GM21447 (cell line): ENCODE measurements at regions not wholly inside any gene's neighbourhood (a gene's known extent, or its start where the extent isn't known, plus 50 kb on each side); places are given as distances from the start of the nearest gene placed in this dataset.
"Not testable (repeated sequence)": the region's sequence is repeated elsewhere in the genome, so short reads cannot be mapped to it uniquely, and the experiment has no call there.

Experiments
- ATAC-seq: cut with Tn5 transposase; IDR thresholded peaks from one replicate; pipeline ENCODE4 v1.9.1; 2021; ENCODE audit not compliant: unreplicated experiment

DNA sequence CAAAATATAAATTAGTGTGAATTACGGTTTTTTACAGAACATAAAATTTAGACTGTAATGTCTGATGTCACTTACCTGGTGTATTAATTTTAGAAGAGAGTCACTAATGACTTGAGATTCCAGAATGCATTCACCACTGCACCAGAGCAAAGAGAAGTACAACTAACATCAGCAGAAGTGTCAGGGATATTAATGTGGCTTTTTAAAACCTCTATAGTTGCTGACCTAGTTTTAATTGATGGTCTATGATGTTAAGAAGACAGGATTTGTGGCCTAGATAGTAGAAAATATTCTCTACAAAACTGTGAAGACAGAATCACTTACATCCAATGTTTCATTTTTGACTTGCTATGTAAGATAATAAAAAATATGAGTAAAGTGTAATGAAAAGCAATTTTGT lies 1181.6 kb downstream of the RAPGEF2 start:
- ATAC-seq: no peak

DNA sequence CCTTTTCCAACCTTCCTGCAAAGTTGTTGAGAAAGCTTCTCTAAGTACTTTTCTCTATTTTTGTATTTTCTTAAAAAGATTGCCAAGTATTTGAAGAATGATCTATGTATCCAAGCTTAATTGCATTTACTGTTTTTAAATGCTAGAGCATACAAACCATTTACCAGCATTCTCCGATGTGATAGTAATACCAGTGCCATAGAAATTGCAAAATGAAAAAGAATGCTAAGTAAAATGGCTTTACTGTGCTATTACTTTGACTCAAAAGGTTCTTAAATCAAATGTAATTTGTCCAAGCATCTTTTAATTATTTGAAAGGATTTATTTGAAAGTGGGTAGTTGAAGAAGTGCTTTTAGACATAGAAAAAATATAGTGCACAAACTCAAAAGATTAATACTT lies 1183.2 kb downstream of the RAPGEF2 start:
- no peak for ATAC-seq

DNA sequence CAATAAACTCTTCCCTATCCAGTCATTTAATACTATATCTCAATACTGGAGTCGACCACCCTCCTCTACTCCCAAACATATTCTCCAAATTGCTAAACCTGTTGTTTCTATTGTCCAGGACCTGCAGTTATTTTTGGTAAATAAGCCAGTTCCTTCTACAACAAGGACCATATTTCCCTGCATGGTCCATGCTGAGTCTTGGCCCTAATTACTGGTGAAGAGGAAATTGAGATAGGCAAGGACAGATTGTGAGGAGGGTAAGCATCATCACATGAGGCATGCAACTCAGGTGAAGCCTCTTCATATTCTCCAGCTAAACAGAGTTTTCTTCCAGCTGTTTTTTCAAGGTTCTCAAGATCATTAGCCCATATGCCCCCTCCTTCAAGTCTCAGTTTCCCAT lies 1193.6 kb downstream of the RAPGEF2 start:
- no peak for ATAC-seq

DNA sequence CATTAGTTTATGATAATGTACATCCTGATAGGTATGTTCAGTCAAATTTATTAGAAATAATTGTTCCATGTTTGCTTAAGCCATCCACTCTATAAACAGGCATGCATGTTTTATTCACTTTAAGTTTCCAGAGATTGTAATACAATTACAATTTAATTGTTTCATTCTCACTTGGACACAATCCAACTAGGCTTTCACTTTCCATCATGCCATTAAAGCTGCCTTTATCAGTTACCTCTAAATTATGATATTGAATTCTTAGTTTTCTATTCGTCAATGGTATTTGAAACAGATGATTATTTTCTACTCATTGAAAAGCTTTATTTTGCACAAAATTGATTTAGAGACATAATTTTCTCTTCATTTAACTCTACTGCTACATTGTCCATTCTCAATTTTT lies 1196.3 kb downstream of the RAPGEF2 start:
- ATAC-seq: no peak

DNA sequence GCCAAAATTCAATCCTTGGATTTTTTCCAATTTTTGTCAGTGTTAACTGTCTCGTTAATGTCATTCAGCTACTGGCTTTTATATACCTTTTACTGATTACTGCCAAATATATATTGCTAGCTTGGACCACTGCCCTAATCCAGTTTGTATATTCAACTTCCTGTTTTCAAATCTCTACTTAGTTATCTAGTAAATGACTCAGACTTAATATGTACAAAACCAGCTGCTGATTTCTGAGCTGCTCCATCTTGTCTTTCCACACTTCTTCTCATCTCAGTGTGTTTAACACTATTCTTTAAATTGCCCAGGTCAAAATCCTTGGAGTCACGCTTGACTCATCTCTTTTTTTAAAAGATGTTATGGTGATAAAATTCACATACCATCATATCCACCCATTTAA lies 1196.7 kb downstream of the RAPGEF2 start:
- ATAC-seq: no peak

DNA sequence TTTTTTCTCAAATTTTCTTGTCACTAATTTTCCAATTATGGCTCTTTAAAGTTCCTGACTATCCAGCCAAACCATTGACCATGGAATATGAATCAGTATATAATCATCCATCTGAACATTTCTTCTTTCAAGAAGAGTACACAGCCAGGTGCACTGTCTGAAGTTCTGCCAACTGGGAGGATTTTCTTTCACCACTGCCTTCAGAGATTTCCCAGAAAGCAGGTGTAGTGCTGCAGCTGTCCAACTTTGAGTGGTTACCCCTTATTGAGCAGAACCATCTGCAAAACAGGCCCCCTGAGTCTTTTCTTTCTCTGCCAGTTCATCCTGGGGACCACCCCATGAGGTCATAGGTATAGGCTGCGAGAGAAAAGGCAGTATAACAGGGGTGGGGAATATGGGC lies 1213.2 kb downstream of the RAPGEF2 start:
- no peak for ATAC-seq

DNA sequence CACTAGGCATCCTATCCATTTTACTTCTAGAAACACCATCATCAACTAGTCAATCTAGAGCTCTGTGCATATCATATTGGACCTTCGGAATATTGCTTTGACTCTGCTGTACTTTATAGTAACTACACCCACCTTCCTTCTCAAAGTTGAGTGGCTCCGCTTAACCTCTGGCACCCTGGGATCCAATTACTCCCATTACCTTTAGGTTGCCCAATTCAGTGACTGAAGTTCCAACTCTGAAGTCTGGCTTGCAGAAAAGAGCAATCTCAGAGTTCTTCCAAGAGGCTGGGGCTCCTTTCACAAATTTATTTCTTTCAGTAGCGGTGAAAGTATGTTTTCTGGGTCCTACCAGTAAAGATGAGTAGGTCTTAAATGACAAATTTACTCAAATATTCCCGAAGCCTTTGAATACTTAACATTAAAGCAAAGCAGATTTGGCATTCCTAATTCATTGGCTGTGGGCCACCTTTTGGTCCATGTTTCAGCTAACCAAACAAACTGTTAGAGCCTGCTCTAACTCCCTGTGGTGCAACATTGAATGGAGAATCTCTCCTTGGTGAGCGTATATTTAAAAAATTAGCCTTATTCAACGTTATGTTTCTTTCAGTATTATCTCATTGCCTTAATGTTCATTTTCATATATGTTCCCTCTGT lies 1215.8 kb downstream of the RAPGEF2 start:
- no peak for ATAC-seq

DNA sequence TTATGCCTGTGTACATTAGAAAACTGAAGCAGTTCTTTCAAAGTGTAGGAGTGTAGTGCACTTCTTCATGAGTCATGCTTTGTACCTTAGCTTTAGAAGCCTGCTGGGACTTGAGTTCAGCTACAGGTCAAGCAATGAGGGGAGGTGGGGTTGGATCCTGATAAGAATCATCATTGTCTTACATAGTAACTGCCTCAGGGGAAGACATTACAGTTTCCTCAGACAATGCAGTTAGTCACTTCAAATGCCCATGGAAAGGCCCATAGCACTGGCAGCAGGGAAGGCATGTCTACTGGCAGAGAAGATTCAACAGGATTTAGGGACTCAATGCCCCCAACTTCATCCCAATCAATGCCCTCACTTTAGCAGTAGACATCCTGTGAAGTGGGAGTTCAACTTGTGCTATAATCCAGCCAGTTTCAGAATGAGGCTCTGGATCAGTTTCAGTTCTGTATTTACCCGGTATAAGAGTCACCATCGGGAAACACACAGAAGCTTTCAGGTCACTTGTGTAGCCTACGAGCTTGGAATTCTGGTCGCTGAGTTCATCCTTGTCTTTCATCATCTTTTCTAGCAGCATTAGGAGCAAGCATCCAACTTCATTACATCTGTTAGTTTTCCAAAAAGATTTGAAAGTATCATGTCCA lies 1216.5 kb downstream of the RAPGEF2 start:
- ATAC-seq: no peak

DNA sequence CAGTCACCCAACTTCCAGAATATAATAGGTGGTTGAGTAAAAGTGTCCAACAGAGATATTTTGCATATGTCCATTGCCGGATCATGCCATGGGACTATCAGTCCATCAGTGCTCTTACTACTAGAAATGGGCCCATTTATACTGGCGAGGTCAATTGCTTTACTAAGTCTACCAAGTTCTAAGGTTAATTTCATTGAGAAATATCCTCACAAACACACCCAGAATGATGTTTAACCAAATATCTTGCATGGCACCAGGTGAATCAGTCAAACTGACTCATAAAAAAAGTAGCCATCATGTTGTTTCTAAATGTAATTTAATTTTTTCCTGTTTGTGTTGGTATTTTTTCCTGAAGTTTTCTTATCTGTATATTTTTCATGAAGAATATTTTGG lies 1217.0 kb downstream of the RAPGEF2 start:
- no peak for ATAC-seq

DNA sequence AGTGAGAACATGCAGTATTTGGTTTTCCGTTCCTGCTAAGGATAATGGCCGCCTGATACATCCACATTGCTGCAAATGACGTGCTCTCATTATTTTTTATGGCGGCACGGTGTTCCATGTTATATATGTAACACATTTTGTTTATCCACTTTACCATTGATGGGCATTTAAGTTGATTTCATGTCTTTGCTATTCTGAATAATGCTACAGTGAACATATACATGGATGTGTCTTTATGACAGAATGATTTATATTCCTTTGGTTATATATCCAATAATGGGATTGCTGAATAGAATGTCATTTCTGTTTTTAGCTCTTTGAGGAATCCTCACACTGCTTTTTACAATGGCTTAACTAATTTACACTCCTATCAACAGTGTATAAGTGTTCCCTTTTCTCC lies 1223.2 kb downstream of the RAPGEF2 start:
- no peak for ATAC-seq

DNA sequence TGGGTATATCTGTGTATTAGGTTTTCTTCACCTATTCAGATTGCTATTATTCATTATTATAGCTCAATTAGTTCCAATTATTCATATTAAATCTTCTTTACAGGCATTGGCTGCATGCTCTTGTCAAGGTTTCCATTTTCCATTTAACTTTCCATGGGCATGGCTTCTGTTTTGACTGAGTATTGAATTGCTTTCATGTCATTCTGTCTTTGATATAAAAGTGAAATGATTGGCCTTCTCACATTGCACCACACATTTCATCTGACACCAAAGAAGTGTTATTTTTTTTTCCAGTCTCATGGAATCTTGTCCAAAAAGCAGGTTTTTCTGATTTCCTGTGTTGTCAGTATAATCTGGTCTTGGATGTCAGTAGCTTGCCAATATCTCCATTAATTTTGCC lies 1244.3 kb downstream of the RAPGEF2 start:
- no peak for ATAC-seq

DNA sequence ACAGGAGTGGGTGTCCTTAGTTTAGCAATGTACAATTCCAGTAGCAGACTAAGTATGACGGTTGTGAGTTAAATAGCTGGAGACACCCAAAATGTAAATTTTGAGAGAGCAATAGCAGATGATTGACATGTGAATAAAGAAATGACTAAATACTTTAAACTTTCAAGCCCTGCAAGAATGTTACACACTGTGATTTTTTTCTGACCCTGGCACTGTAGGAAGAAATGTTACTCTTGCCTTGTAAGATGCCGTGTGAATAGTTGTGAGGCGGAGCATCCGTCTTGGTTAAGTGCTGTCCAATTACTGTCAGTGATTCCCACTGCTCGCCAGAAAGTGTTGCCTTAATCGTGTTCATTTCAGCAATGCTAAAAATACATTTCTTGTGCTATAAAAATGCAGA lies 1248.1 kb downstream of the RAPGEF2 start:
- no peak for ATAC-seq

DNA sequence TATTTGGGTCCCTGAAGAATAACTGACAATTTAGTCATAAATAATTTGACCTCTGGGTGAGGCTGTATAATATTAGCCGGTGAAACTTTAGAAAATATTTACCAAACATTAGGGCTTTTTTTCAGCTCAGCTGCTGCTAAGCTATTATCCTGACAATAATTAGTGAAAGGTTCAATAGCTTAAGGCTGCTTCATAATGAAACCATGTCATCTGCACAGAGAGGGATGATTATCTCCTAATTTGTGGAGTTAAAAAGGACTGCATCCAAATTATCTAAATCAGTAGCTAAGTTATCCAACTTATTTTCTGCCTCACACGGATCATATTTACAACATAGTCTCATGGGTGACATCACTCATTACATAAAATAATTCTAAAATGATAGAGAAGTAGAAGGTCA lies 1249.8 kb downstream of the RAPGEF2 start:
- ATAC-seq: no peak

DNA sequence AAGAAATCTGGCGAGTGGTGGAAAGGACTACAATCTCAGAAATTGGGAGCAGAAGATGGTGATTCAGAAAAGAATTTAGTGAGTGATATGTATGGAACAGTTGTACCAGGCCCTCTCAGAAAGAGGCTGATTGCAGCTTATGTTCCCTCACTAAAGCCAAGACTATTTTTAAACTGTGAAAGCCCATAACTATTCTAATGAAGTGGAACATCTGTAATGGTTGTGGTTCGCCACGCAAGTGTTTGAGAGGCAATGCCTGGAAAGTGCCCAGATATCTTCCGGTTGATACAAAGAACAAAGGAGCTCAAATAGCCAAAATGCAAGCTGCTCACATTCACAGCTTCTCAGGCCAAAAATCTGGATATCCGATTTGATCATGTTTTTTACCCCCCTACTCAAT lies 1250.7 kb downstream of the RAPGEF2 start:
- ATAC-seq: no peak

DNA sequence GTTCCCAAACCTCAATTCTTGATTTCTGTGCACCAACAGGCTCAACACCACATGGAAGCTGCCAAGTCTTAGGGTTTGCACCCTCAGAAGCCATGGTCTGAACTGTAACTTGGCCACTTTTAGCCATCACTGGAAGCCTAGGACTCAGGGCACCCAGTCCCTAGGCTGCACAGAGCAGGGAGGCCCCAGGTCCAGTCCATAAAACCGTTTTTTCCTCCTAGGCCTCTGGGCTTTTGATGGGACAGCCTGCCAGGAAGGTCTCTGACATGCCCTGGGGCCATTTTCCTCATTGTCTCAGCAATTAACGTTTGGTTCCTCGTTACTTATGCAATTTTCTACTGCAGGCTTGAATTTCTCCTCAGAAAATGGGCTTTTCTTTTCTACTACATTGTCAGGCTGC lies 1259.6 kb downstream of the RAPGEF2 start:
- no peak for ATAC-seq

DNA sequence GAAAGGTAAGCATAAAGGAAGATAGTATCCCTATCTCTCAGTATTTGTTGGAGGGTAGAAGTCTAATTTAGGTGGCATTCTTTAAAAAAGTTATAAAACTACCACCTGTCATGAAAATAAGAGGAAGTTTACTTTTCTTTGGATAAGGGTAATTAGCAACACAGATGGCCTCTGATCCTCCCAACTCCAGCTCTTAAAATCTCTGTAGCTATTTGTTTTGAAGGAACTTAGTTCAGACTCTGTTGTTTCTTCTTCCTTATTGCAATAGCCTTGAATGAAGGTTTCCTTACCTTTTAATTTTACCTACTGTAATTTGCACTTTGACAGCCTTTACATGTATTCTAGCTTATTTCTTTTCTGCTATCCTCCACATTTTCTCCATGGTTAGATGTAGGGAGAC lies 1261.3 kb downstream of the RAPGEF2 start:
- no peak for ATAC-seq

DNA sequence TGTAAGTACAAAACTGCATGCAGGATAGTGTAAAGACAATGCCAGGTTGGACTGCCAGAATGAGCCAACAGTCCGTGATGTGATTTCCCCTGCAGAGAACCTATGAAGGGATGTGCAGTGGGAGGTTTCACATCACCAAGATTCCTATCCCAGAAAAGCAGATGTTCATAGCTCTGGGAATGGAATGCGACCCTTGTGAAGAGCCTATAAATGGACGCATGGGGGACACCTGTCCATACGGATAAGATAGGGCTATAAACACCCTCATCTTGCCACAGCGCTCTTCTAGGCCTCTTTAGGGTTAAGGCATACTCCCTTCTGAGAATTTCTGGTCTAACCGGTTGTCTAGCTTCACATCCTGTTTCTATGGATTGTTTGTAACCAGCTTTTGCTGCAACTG lies 1261.8 kb downstream of the RAPGEF2 start:
- not testable (repeated sequence) for ATAC-seq

DNA sequence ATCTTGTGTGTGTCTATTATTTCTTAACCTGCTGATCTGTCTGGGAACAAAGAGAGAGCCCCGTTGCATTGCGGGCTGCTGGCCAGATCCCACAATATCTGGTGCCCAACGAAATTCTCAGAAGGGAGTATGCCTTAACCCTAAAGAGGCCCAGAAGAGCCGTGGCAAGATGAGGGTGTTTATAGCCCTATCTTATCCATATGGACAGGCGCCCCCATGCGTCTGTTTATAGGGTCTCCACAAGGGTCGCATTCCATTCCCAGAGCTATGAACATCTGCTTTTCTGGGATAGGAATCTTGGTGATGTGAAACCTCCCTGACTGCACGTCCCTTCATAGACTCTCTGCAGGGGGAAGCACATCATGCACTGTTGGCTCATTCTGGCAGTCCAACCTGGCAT lies 1262.5 kb downstream of the RAPGEF2 start:
- not testable (repeated sequence) for ATAC-seq

DNA sequence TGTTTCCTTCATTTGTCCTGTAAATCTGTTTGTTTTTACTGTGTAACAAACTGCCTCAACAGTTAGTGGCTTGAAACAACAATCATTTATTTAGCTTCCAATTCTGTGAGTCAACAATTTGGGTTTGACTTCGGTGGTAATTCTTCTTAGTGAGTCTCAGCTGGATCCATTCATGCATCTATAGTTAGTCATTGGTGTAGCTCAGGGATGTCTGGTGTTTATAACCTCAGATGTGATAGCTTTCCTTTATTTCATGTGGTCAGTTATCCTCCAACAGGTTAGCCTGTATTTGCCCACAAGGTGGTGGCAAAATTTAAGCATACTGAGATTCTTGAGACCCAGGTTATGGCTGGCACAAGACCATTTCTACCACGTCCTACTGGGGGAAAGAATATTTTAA lies 1267.2 kb downstream of the RAPGEF2 start:
- ATAC-seq: no peak

DNA sequence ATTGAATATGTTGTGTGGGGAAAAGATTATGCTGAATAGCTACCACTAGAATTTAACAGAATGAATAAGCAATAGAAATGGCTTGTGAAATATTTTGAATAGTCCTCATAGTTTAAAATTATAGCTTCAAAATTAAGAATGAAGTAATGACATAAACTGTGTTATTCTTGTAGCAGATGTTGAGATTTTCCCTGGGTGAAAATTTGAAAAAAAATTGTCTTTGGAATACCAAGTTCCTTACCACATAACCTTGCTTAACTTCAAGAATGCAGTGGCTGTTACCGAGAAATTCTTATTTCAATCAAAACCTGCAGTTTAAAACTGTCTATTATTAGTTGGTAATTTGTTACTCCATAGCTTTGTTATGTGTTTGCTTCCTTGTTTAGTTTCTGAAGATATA lies 1268.6 kb downstream of the RAPGEF2 start:
- ATAC-seq: no peak

DNA sequence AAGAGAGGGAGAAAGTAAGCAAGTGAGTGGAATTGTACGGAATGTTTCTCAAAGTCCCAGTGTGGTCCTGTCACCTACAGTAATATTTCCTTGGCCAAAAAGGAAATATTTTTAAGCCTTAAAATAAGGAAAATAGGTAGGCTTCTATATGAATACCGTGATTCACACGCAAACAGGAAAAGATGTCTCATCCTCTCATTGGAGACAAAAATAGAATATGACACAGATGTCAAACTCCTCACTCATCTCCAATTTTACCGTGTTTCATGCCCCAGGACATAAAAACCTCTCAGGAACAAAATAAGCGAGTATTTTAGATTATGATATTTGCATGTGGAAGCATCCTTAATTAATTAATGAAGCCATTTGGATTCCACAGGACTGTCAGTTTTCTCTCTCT lies 1269.5 kb downstream of the RAPGEF2 start:
- no peak for ATAC-seq

DNA sequence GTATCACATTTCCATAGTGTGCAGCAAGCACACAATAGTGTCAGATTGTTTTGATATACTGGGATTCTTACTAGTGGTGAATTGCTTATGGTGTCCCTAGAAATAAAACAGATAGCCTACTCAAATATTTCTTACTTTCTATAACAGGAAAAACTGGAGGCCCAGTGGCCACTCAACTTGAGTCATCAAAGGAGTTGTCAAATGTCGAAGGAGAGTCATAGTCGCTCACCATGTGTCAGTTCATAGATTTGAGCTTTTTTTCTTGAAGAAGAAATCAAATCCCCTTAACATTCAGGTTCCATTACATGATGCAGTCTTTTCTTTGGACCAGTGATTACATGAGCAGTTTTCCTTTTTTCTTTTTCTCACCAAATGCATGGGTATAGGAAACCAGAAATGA lies 1271.0 kb downstream of the RAPGEF2 start:
- no peak for ATAC-seq

DNA sequence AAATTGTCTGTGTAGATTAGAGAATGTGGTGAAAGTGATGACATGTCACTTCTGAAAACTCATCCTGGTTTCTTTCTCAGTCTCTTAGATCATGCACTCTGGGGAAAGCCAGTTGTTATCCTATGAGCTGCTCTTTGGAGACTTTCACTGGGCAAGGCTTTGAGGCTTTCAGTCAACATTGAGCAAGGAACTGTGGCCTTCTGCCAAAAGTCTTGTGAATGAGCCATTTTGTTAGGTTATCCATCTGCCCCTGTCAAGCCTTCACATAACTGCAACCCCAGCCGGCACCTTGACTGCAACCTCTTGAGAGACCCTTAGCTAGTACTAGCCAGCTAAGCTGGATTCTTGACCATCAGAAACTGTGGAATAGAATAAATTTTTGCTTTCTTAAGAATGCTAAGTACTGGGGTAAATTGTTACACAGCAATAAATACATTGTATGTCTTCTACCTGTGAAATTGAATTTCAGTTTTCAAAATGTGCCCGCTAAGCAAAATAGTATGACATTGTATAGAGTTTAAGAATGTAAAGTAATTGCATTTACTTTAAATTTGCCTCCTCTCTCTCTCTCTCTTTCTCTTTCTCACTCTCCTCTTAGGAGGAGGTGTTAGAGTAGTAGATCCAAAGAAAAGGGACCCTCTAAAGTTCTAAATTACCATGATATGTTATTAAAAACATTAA lies 1273.0 kb downstream of the RAPGEF2 start:
- no peak for ATAC-seq
